Gastrocnemius medialis (tissue), 4 donors: ENCODE measurements at regions not wholly inside any gene's neighbourhood (a gene's known extent, or its start where the extent isn't known, plus 50 kb on each side); places are given as distances from the start of the nearest gene placed in this dataset.

Experiments used
- ATAC-seq, 2 donors: fragments of 150-250 bp; one replicate each; pipeline ENCODE4 v1.9.1; 2016
- DNase-seq, 2 donors: peaks; one replicate each; pipeline ENCODE4 v3.0.0-alpha.2; 2019
- H3K27ac ChIP-seq, 4 donors: fragments of 200-600 bp; sonication (generic); 1 replicate in 1 of 4; 2 replicates in 3 of 4; pipeline ENCODE4 v1.5.1; 2016 to 2018; ENCODE audit warnings: mild to moderate bottlenecking in 2 of 4, moderate library complexity in 1 of 4
- H3K27me3 ChIP-seq, 3 donors: fragments of 200-600 bp; sonication (generic) in 2 of 3; 1 replicate in 1 of 3; 2 replicates in 2 of 3; pipeline versions ENCODE4 v1.5.1 to v1.6.0; 2016 to 2019; ENCODE audit warnings: mild to moderate bottlenecking in 1 of 3, moderate library complexity in 1 of 3
- H3K36me3 ChIP-seq, 2 donors: fragments of 200-600 bp; sonication (generic) in 1 of 2; one replicate each; pipeline ENCODE4 v1.5.1; 2017 to 2018
- H3K4me1 ChIP-seq, 2 donors: fragments of 200-600 bp; sonication (generic) in 1 of 2; one replicate each; pipeline ENCODE4 v1.5.1; 2016 to 2017; ENCODE audit warnings: mild to moderate bottlenecking in 2 of 2
- H3K4me3 ChIP-seq, 4 donors: fragments of 200-600 bp; sonication (generic) in 3 of 4; 1 replicate in 1 of 4; 2 replicates in 3 of 4; pipeline ENCODE4 v1.5.1; 2016 to 2019; ENCODE audit warnings: mild to moderate bottlenecking in 2 of 4
- H3K9me3 ChIP-seq, 3 donors: fragments of 200-600 bp; sonication (generic) in 2 of 3; 1 replicate in 1 of 3; 2 replicates in 2 of 3; pipeline ENCODE4 v1.5.1; 2016 to 2019
- CTCF ChIP-seq, 5 experiments: fragments of 450-650 bp in 3 of 5; fragments of 200-600 bp in 2 of 5; sonication (generic) in 2 of 5; IDR thresholded peaks in 4 of 5; conservative IDR thresholded peaks in 1 of 5; 1 replicate in 4 of 5; 2 replicates in 1 of 5; pipeline ENCODE4 v1.5.1; 2016 to 2019; ENCODE audit warnings: antibody characterized with exemption in 5 of 5, mild to moderate bottlenecking in 3 of 5, moderate library complexity in 3 of 5
- POLR2A ChIP-seq, 2 donors: fragments of 450-650 bp; IDR thresholded peaks; one replicate each; pipeline ENCODE4 v1.6.1; 2017; ENCODE audit warnings: antibody characterized with exemption in 2 of 2, mild to moderate bottlenecking in 2 of 2, moderate library complexity in 2 of 2
- in situ Hi-C, 4 donors: fragments of 200-750 bp; cut with MboI; loops; one replicate each; pipeline versions ENCODE4 v1.15.0 to v1.8.0; 2017; ENCODE audit warnings: low sequenced_read_pairs in 4 of 4
- intact Hi-C: fragments of 100-400 bp; cut with DNase I; formaldehyde crosslinking; loops from one replicate; pipeline ENCODE4 v1.15.1; 2023; ENCODE audit warnings: low total_unique reads

GRCh38 chr10:131692686-131693334, 208.0 kb upstream of the PPP2R2D start:
- intact Hi-C loops (no loop called here), in situ Hi-C loops (no loop called here)
- ATAC-seq = no peak
- Histone ChIP-seq H3K27ac (no peak overlapping the region), H3K4me3 (no peak overlapping the region), H3K4me1 (no peaks in the 10 kb centered on the region), H3K27me3 (peaks cover 0 to 2% (median 0%) of the 10 kb centered on the region in 3 donors), H3K36me3 (no peaks in the 10 kb centered on the region), H3K9me3 (no peaks in the 10 kb centered on the region)
- TF ChIP-seq POLR2A (IDR thresholded peaks at IDR 0.05) (no peak), CTCF (IDR thresholded peaks at IDR 0.05 in 4 of 5, conservative IDR thresholded peaks at IDR 0.05 in 1 of 5) (no peak)
- no peak for DNase-seq

GRCh38 chr10:131693766-131694165, 207.0 kb upstream of the PPP2R2D start:
- in situ Hi-C loops = no loop called here

GRCh38 chr10:131694168-131694780, 206.5 kb upstream of the PPP2R2D start:
- DNase-seq = no peak
- in situ Hi-C loops = no loop called here

More at GRCh38 chr10:131693766-131694165, 207.0 kb upstream of the PPP2R2D start:
- ATAC-seq (no peak), DNase-seq (no peak)
- no peaks in the 10 kb centered on the region for H3K4me1 ChIP-seq
- peaks cover 0 to 2% (median 0%) of the 10 kb centered on the region in 3 donors for H3K27me3 ChIP-seq
- TF ChIP-seq CTCF (IDR thresholded peaks at IDR 0.05 in 4 of 5, conservative IDR thresholded peaks at IDR 0.05 in 1 of 5) (no peak), POLR2A (IDR thresholded peaks at IDR 0.05) (no peak)
- H3K36me3 ChIP-seq = no peaks in the 10 kb centered on the region
- no peaks in the 10 kb centered on the region for H3K9me3 ChIP-seq
- intact Hi-C loops = no loop called here
- no peak overlapping the region for H3K4me3 ChIP-seq
- no peak overlapping the region for H3K27ac ChIP-seq

GRCh38 chr10:131694781-131695495, 205.9 kb upstream of the PPP2R2D start:
- intact Hi-C loops = no loop called here

More at GRCh38 chr10:131694168-131694780, 206.5 kb upstream of the PPP2R2D start:
- H3K27me3 ChIP-seq = peaks cover 0 to 2% (median 0%) of the 10 kb centered on the region in 3 donors
- intact Hi-C loops = no loop called here
- no peaks in the 10 kb centered on the region for H3K36me3 ChIP-seq
- no peak overlapping the region for H3K4me3 ChIP-seq
- TF ChIP-seq CTCF (IDR thresholded peaks at IDR 0.05 in 4 of 5, conservative IDR thresholded peaks at IDR 0.05 in 1 of 5) (no peak), POLR2A (IDR thresholded peaks at IDR 0.05) (no peak)
- ATAC-seq = no peak
- no peak overlapping the region for H3K27ac ChIP-seq
- H3K4me1 ChIP-seq = no peaks in the 10 kb centered on the region
- H3K9me3 ChIP-seq = no peaks in the 10 kb centered on the region

More at GRCh38 chr10:131694781-131695495, 205.9 kb upstream of the PPP2R2D start:
- H3K36me3 ChIP-seq = no peaks in the 10 kb centered on the region
- ATAC-seq = no peak
- TF ChIP-seq CTCF (IDR thresholded peaks at IDR 0.05 in 4 of 5, conservative IDR thresholded peaks at IDR 0.05 in 1 of 5) (no peak), POLR2A (IDR thresholded peaks at IDR 0.05) (no peak)
- H3K4me3 ChIP-seq = no peak overlapping the region
- no peak for DNase-seq
- in situ Hi-C loops = no loop called here
- H3K27ac ChIP-seq = no peak overlapping the region
- no peaks in the 10 kb centered on the region for H3K4me1 ChIP-seq
- H3K27me3 ChIP-seq = peaks cover 0 to 2% (median 0%) of the 10 kb centered on the region in 3 donors
- no peaks in the 10 kb centered on the region for H3K9me3 ChIP-seq
